OCI-LY3 (cell line): ENCODE measurements at regions not wholly inside any gene's neighbourhood (a gene's known extent, or its start where the extent isn't known, plus 50 kb on each side); places are given as distances from the start of the nearest gene placed in this dataset.
A peak's percentile ranks its signal among the peaks of the same experiment; 100 is the strongest.

Experiments used
- H2AFZ ChIP-seq: fragments of 200-600, 300-600 bp; shearing (Covaris generic); 2 replicates; pipeline ENCODE4 v1.6.0; 2014; ENCODE audit warnings: antibody characterized with exemption, low read depth, low read length
- H3K27ac ChIP-seq: fragments of 200-600, 300-600 bp; sonication (generic); 2 replicates; pipeline ENCODE4 v1.5.1; 2014; ENCODE audit warnings: mild to moderate bottlenecking, low read length, moderate library complexity, mixed read lengths
- H3K27me3 ChIP-seq: fragments of 200-600, 300-600 bp; sonication (generic); 2 replicates; pipeline ENCODE4 v1.6.1; 2014; ENCODE audit warnings: low read depth, low read length, mixed read lengths
- H3K36me3 ChIP-seq: fragments of 200-600, 300-600 bp; sonication (generic); replicated peaks from 2 replicates; pipeline ENCODE3; 2014; ENCODE audit warnings: low read depth, low read length, mixed read lengths
- H3K4me1 ChIP-seq: fragments of 300-600, 200-600 bp; sonication (generic); 2 replicates; pipeline ENCODE4 v1.6.1; 2014; ENCODE audit warnings: low read length, mixed read lengths
- H3K4me2 ChIP-seq: fragments of 200-600, 300-600 bp; sonication (generic); 2 replicates; pipeline ENCODE4 v1.6.1; 2014; ENCODE audit warnings: low read length, mixed read lengths
- H3K4me3 ChIP-seq: fragments of 300-600, 200-600 bp; sonication (generic); 2 replicates; pipeline ENCODE4 v1.5.1; 2014; ENCODE audit warnings: antibody characterized with exemption, mild to moderate bottlenecking, low read length, moderate library complexity
- H3K79me2 ChIP-seq: fragments of 300-600, 200-600 bp; shearing (Covaris generic); 2 replicates; pipeline ENCODE4 v1.6.1; 2014; ENCODE audit warnings: mild to moderate bottlenecking, low read length, mixed read lengths
- H3K9ac ChIP-seq: fragments of 300-600, 200-600 bp; shearing (Covaris generic); 2 replicates; pipeline ENCODE4 v1.6.0; 2014; ENCODE audit warnings: mild to moderate bottlenecking, low read length, moderate library complexity
- H3K9me3 ChIP-seq: fragments of 200-600, 300-600 bp; shearing (Covaris generic); 2 replicates; pipeline ENCODE4 v1.6.1; 2014; ENCODE audit warnings: low read length, mixed read lengths; ENCODE audit not compliant: insufficient read depth
- H4K20me1 ChIP-seq: fragments of 200-600, 300-600 bp; sonication (generic); 2 replicates; pipeline ENCODE4 v1.6.1; 2016; ENCODE audit warnings: low read length, mixed read lengths; ENCODE audit not compliant: insufficient read depth
- EZH2phosphoT487 ChIP-seq: fragments of 200-600 bp; shearing (Covaris generic); IDR thresholded peaks from 2 replicates; pipeline ENCODE4 v1.6.1; 2018; ENCODE audit warnings: antibody characterized with exemption, mixed run types, low read depth
- TF ChIP-seq, protein P1 (sequence below): fragments of 200-600, 300-600 bp; sonication (generic); IDR thresholded peaks from 2 replicates; pipeline ENCODE4 v1.5.1; 2014; ENCODE audit warnings: antibody characterized with exemption, low read length, low read depth

DNA sequence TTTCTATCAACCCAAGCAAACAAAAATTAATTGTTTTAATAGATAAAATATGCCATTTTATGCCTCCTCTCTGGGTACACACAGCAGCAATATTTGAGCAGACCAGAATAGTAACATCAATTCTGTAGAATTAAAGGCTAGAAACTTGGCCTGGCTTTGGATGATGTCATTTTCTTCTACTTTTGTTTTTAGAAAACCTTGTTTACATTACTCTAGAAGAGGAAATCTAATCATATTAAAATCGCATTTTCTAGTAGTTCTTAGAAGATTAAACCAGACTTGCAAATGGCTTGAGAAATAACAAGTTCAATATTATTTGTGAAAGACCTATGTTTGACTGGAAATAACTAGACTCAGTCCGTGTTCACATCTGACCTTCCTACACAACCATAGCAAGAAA, 102.3 kb upstream of the RFX8 start:
- no peaks in the 10 kb centered on the region for H4K20me1 ChIP-seq
- no peak overlapping the region for H3K9ac ChIP-seq
- no peaks in the 10 kb centered on the region for H3K9me3 ChIP-seq
- no peaks in the 10 kb centered on the region for H3K79me2 ChIP-seq
- H3K36me3 ChIP-seq = no peaks in the 10 kb centered on the region
- no peak overlapping the region for H3K4me3 ChIP-seq
- H3K4me2 ChIP-seq = 0 out of 2 replicates have a peak overlapping the region, but pooled peaks have one; percentile 11
- peaks cover 7% of the 10 kb centered on the region for H3K4me1 ChIP-seq
- no peak overlapping the region for H3K27ac ChIP-seq
- H2AFZ ChIP-seq = no peak overlapping the region
- H3K27me3 ChIP-seq = no peaks in the 10 kb centered on the region; the same call in 1 of the 2 replicates
- TF ChIP-seq, protein P1, sequence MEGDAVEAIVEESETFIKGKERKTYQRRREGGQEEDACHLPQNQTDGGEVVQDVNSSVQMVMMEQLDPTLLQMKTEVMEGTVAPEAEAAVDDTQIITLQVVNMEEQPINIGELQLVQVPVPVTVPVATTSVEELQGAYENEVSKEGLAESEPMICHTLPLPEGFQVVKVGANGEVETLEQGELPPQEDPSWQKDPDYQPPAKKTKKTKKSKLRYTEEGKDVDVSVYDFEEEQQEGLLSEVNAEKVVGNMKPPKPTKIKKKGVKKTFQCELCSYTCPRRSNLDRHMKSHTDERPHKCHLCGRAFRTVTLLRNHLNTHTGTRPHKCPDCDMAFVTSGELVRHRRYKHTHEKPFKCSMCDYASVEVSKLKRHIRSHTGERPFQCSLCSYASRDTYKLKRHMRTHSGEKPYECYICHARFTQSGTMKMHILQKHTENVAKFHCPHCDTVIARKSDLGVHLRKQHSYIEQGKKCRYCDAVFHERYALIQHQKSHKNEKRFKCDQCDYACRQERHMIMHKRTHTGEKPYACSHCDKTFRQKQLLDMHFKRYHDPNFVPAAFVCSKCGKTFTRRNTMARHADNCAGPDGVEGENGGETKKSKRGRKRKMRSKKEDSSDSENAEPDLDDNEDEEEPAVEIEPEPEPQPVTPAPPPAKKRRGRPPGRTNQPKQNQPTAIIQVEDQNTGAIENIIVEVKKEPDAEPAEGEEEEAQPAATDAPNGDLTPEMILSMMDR = no peak
- no peak for TF ChIP-seq EZH2phosphoT487

DNA sequence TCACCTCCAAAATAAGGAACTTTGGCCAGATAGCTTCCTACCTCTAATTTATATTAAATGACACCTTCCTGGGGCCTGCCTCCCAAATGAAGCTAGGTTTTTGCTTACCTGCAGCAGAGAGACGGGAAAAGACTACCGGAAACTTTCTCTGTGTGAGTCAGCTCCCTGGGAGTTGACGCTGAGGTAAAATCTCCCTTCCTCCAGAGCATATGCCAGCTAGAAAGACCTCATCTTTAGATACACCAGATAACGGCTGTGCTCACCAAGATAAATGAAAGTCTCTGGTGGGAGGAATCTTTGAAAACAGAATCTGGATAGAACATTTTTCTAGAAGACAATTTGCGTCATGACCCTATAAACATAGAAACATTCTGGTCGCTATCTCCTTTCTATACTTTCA, 99.7 kb upstream of the RFX8 start:
- Histone ChIP-seq H3K4me1 (peaks cover 7% of the 10 kb centered on the region), H3K4me3 (no peak overlapping the region), H3K36me3 (no peaks in the 10 kb centered on the region), H3K4me2 (no peak overlapping the region), H3K9ac (no peak overlapping the region), H3K27me3 (no peaks in the 10 kb centered on the region; the same call in 1 of the 2 replicates), H2AFZ (no peak overlapping the region), H4K20me1 (no peaks in the 10 kb centered on the region), H3K9me3 (no peaks in the 10 kb centered on the region), H3K27ac (no peak overlapping the region), H3K79me2 (no peaks in the 10 kb centered on the region)
- TF ChIP-seq, protein P1 = no peak
- TF ChIP-seq EZH2phosphoT487 = no peak

DNA sequence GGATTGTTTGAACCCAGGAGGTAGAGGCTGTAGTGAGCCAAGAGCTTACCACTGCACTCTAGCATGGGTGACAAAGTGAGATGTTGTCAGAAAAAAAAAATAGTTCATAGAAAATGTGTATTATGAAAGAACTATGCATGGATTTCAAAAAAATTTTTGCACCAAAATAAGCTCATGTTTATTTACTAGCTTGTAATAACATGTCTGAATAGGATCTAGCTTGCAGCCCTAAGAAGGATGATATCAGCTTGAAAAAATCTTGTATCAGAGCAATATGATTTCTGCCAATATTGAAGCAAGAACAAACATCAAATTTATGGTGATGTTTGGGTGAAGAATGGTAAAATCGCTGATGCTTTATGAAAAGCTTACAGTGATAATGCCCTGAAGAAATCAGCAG, 97.0 kb upstream of the RFX8 start:
- H3K4me3 ChIP-seq = no peak overlapping the region
- no peaks in the 10 kb centered on the region for H3K79me2 ChIP-seq
- H3K36me3 ChIP-seq = no peaks in the 10 kb centered on the region
- no peak overlapping the region for H3K9ac ChIP-seq
- no peak overlapping the region for H3K4me2 ChIP-seq
- no peaks in the 10 kb centered on the region for H3K9me3 ChIP-seq
- no peaks in the 10 kb centered on the region; the same call in 1 of the 2 replicates for H3K27me3 ChIP-seq
- H4K20me1 ChIP-seq = no peaks in the 10 kb centered on the region
- no peak overlapping the region for H2AFZ ChIP-seq
- H3K4me1 ChIP-seq = peaks cover 1% of the 10 kb centered on the region
- no peak overlapping the region for H3K27ac ChIP-seq
- TF ChIP-seq, protein P1 = no peak
- no peak for TF ChIP-seq EZH2phosphoT487

DNA sequence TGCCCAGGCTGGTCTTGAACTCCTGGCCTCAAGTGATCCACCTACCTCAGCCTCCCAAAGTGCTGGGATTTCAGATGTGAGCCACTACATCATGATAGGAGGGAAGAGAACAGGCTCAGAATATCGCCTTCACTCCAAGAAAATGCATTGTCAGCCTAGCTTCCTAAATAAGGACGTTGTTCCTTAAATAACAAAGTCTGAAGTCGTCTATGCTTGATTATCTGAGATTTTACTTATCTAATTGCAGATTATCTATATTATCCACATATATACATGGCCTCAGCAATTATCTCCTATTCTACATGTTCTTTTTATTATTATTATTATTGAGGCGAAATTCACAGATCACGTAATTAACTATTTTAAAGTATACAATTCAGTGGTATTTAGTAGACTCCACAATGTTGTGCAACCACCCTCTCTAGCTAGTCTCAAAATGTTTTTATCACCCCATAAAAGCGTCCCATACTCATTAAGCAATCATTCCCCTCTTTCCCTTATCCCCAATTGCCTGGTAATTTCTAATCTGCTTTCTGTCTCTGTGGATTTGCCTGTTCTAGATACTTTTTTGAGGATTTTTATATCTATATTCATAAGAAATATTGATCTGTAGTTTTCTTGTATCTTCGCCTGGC, 95.1 kb upstream of the RFX8 start:
- H3K9ac ChIP-seq = no peak overlapping the region
- no peak overlapping the region for H3K4me2 ChIP-seq
- H2AFZ ChIP-seq = no peak overlapping the region
- no peaks in the 10 kb centered on the region for H4K20me1 ChIP-seq
- H3K9me3 ChIP-seq = no peaks in the 10 kb centered on the region
- no peak overlapping the region for H3K4me3 ChIP-seq
- no peaks in the 10 kb centered on the region for H3K36me3 ChIP-seq
- TF ChIP-seq EZH2phosphoT487 = no peak
- TF ChIP-seq, protein P1 = no peak
- H3K27ac ChIP-seq = no peak overlapping the region
- H3K4me1 ChIP-seq = no peaks in the 10 kb centered on the region
- H3K27me3 ChIP-seq = peaks cover 10% of the 10 kb centered on the region
- no peaks in the 10 kb centered on the region for H3K79me2 ChIP-seq
